ENCODE measurements at regions not wholly inside any gene's neighbourhood (a gene's known extent, or its start where the extent isn't known, plus 50 kb on each side); places are given as distances from the start of the nearest gene placed in this dataset.
"Not testable (repeated sequence)": the region's sequence is repeated elsewhere in the genome, so short reads cannot be mapped to it uniquely, and the experiment has no call there.

DNA sequence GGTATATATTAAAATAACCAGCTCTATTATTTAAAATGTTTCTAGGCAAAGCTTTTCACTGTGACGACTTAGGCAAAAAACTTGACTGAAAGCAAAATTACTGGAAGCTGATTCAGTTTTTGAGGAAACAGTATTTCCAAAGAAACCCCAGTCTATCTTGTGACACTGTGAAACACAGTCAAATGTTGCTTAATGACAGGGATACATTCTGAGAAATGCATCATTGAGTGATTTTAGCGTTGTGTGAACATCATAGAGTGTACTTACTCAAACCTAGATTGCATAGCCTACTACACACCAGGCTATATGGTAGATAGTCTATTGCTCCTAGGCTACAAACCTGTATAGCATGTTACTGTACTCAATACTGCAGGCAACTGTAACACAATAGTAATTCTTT, 116.9 kb upstream of the KCNK1 start:
- no peaks in the 10 kb centered on the region for H3K27me3 ChIP-seq
- H3K4me3 ChIP-seq, result no peak overlapping the region
- ATAC-seq (no peak), DNase-seq (no peak)
- H3K27ac ChIP-seq, result no peak overlapping the region
- no peaks in the 10 kb centered on the region for H3K9me3 ChIP-seq
- H3K4me1 ChIP-seq, result peaks cover 6% of the 10 kb centered on the region
- intact Hi-C loops (cut with DNase I), result no loop called here
- no peaks in the 10 kb centered on the region for H3K36me3 ChIP-seq (replicated peaks in 1 of 2; ENCODE audit: insufficient read depth in 1 of 2, low read depth in 2 of 2)
- TF ChIP-seq, protein P1, sequence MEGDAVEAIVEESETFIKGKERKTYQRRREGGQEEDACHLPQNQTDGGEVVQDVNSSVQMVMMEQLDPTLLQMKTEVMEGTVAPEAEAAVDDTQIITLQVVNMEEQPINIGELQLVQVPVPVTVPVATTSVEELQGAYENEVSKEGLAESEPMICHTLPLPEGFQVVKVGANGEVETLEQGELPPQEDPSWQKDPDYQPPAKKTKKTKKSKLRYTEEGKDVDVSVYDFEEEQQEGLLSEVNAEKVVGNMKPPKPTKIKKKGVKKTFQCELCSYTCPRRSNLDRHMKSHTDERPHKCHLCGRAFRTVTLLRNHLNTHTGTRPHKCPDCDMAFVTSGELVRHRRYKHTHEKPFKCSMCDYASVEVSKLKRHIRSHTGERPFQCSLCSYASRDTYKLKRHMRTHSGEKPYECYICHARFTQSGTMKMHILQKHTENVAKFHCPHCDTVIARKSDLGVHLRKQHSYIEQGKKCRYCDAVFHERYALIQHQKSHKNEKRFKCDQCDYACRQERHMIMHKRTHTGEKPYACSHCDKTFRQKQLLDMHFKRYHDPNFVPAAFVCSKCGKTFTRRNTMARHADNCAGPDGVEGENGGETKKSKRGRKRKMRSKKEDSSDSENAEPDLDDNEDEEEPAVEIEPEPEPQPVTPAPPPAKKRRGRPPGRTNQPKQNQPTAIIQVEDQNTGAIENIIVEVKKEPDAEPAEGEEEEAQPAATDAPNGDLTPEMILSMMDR (IDR thresholded peaks at IDR 0.05), result no peak
- no peak for TF ChIP-seq POLR2A (IDR thresholded peaks at IDR 0.05)
- 79% methylated on average over 2 of the region's 2 CpGs for WGBS, 2 donors

DNA sequence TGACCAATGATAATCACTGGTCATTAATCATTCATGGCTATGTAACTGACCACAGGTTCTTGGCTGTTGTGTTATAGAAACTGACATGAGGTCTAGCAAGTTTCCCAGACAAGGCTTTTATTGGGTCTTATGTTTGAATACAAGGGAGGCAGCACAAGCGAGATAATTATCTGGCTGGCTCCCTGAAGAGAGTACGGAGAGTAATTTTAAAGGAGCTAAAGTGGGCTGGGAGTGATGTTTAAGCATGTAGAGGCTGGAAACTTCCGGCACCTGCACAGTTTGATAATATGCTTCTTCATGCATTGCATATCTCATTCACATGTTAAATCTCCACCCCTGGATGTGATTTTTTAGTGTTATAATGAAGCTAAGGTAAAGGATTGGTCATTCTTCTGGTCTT, 116.2 kb upstream of the KCNK1 start:
- DNase-seq, result no peak
- no peaks in the 10 kb centered on the region for H3K4me1 ChIP-seq
- H3K27me3 ChIP-seq, result no peaks in the 10 kb centered on the region
- no peak for ATAC-seq
- WGBS, 2 donors, result 89 to 91% methylated on average over 3 of the region's 3 CpGs
- TF ChIP-seq POLR2A (IDR thresholded peaks at IDR 0.05), result no peak
- TF ChIP-seq, protein P1 (IDR thresholded peaks at IDR 0.05), result no peak
- intact Hi-C loops (cut with DNase I), result no loop called here
- no peaks in the 10 kb centered on the region for H3K9me3 ChIP-seq
- H3K36me3 ChIP-seq (replicated peaks in 1 of 2; ENCODE audit: insufficient read depth in 1 of 2, low read depth in 2 of 2), result no peaks in the 10 kb centered on the region
- H3K27ac ChIP-seq, result no peak overlapping the region
- H3K4me3 ChIP-seq, result no peak overlapping the region

DNA sequence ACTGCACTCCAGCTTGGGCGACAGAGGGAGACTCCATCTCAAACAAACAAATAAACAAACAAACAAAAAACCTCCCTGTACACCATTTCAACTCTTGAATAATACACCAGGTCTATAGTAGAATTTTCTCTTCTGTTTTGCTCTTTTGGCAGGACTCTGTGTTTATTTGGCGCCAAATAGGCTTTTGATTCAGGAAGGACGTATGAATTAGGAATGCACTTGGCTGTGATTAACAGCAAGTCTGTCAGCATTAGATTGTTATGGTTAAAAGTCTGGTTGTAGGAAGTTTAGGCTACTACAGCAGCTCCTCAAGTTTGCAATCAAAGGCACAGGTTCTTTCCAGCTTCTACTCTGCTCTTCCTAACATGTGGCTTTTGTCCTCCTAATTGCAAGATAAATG, 113.8 kb upstream of the KCNK1 start:
- no peak overlapping the region for H3K4me3 ChIP-seq
- H3K36me3 ChIP-seq (replicated peaks in 1 of 2; ENCODE audit: insufficient read depth in 1 of 2, low read depth in 2 of 2), result no peaks in the 10 kb centered on the region
- 58 to 69% methylated on average over 3 of the region's 3 CpGs for WGBS, 2 donors
- ATAC-seq (no peak), DNase-seq (no peak)
- intact Hi-C loops (cut with DNase I), result no loop called here
- TF ChIP-seq, protein P1 (IDR thresholded peaks at IDR 0.05), result no peak
- no peak for TF ChIP-seq POLR2A (IDR thresholded peaks at IDR 0.05)
- H3K4me1 ChIP-seq, result no peaks in the 10 kb centered on the region
- no peaks in the 10 kb centered on the region for H3K9me3 ChIP-seq
- H3K27ac ChIP-seq, result no peak overlapping the region
- no peaks in the 10 kb centered on the region for H3K27me3 ChIP-seq

DNA sequence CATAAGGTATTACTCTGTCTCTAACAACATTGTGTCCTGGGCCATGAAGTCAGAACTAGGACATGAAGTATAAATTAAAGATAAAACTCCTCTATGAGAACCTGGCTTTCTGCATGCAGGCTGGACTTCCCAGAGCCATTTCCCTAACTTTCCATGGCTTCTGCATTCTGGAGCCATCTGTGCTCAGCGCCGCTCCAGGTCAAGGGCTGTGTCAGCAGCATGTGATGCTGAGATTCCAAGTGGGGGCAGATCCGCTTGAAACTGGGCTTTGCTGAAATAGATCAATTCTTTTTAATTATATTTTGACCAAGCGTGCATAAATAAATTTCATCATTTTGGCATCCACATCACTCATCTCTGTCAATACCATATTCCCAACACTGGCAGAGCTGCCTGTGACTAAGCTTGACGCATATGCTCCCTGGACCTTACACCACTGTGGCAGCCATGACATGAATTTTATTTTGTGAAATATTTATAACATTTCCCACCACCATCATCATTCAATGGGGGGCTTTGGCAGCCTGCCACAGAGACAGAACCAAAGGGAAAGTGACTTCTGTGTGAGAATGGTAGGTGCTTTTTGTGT, 110.4 kb upstream of the KCNK1 start:
- 85 to 96% methylated on average over 5 of the region's 5 CpGs for WGBS, 2 donors

DNA sequence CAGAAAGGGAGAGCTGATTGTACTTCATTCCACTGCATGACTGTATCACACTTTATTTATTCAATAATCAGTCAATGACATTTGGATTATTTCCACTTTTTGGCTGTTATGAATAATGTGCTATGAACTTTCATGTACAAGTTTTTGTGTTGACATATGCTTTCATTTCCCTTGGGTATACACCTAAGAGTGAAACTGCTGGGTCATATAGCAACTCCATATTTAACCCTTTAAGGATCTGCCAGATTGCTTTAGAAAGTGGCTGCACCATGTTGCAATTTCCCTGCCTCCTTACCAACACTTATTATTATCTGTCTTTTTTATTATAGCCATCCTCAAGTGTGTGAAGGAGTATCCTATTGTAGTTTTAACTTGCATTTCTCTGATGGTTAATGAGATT, 108.8 kb upstream of the KCNK1 start:
- ATAC-seq (no peak), DNase-seq (no peak)
- H3K4me3 ChIP-seq, result no peak overlapping the region
- TF ChIP-seq POLR2A (IDR thresholded peaks at IDR 0.05), result no peak
- no peaks in the 10 kb centered on the region for H3K4me1 ChIP-seq
- H3K9me3 ChIP-seq, result no peaks in the 10 kb centered on the region
- H3K27me3 ChIP-seq, result no peaks in the 10 kb centered on the region
- no peaks in the 10 kb centered on the region for H3K36me3 ChIP-seq (replicated peaks in 1 of 2; ENCODE audit: insufficient read depth in 1 of 2, low read depth in 2 of 2)
- H3K27ac ChIP-seq, result no peak overlapping the region
- intact Hi-C loops (cut with DNase I), result no loop called here

More for the DNA sequence above, 110.4 kb upstream of the KCNK1 start:
- no peak for ATAC-seq
- H3K9me3 ChIP-seq, result no peaks in the 10 kb centered on the region
- no peak overlapping the region for H3K27ac ChIP-seq
- no peaks in the 10 kb centered on the region for H3K27me3 ChIP-seq
- no peak for DNase-seq
- H3K4me3 ChIP-seq, result no peak overlapping the region
- TF ChIP-seq, protein P1 (IDR thresholded peaks at IDR 0.05), result no peak
- no peak for TF ChIP-seq POLR2A (IDR thresholded peaks at IDR 0.05)
- intact Hi-C loops (cut with DNase I), result no loop called here
- H3K36me3 ChIP-seq (replicated peaks in 1 of 2; ENCODE audit: insufficient read depth in 1 of 2, low read depth in 2 of 2), result no peaks in the 10 kb centered on the region
- no peaks in the 10 kb centered on the region for H3K4me1 ChIP-seq

DNA sequence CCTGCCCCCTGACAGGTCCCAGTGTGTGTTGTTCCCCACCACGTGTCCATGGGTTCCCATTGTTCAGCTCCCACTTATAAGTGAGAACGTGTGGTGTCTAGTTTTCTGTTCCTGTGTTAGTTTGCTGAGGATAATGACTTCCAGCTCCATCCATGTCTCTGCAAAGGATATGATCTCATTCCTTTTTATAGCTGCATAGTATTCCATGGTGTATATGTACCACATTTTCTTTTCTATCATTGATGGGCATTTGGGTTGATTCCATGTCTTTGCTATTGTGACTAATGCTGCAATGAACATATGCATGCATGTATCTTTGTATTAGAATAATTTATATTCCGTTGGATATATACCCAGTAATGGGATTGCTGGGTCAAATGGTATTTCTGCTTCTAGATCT, 108.0 kb upstream of the KCNK1 start:
- H3K4me3 ChIP-seq; intact Hi-C loops (cut with DNase I); DNase-seq; H3K27ac ChIP-seq; ATAC-seq; H3K9me3 ChIP-seq; H3K36me3 ChIP-seq (replicated peaks in 1 of 2; ENCODE audit: insufficient read depth in 1 of 2, low read depth in 2 of 2); H3K4me1 ChIP-seq; H3K27me3 ChIP-seq: not testable (repeated sequence)
- 71 to 75% methylated on average over 3 of the region's 3 CpGs for WGBS, 2 donors

Measured in body of pancreas (tissue), 4 donors.